ENCODE measurements at regions not wholly inside any gene's neighbourhood (a gene's known extent, or its start where the extent isn't known, plus 50 kb on each side); places are given as distances from the start of the nearest gene placed in this dataset.

- TF ChIP-seq CTCF (IDR thresholded peaks at IDR 0.05) (no peak), POLR2AphosphoS5 (IDR thresholded peaks at IDR 0.05) (no peak)
Measured at GRCh38 chrX:39832211-39832610, 265.5 kb downstream of the BCOR start.
